OCI-LY1 (cell line): ENCODE measurements at regions not wholly inside any gene's neighbourhood (a gene's known extent, or its start where the extent isn't known, plus 50 kb on each side); places are given as distances from the start of the nearest gene placed in this dataset.

Experiments
- EZH2 ChIP-seq: fragments of 200-600 bp; sonication (generic), shearing (Covaris generic); IDR thresholded peaks from 2 replicates; pipeline ENCODE4 v1.8.0; 2017; ENCODE audit warnings: borderline replicate concordance, mixed run types, mild to moderate bottlenecking, antibody characterized with exemption, low read length, moderate library complexity, mixed read lengths
- TF ChIP-seq, protein P1 (sequence below): fragments of 200-600 bp; sonication (generic), shearing (Covaris generic); IDR thresholded peaks from 2 replicates; pipeline ENCODE4 v1.5.1; 2017; ENCODE audit warnings: mild to moderate bottlenecking, antibody characterized with exemption, low read length, moderate library complexity, mixed read lengths

DNA sequence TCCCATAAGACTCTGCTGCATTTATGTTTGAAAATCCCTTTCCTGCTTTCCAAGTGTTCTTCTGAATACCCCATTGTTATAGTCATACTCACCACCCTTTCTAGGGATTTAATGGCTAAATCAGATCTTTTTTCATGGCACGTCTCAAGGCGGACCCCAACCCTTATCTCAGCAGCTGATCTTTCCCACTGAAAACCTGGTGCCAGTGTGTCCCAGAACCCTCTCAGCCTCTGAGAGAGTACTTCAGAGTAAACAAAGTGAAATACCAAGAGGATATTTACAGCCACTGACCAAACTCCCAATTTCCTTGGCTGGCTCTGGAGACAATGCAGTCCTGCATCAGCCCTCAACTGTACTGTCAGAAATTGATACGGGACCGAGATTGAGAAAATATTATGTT lies 101.7 kb downstream of the TMEM100 start:
- TF ChIP-seq, protein P1, sequence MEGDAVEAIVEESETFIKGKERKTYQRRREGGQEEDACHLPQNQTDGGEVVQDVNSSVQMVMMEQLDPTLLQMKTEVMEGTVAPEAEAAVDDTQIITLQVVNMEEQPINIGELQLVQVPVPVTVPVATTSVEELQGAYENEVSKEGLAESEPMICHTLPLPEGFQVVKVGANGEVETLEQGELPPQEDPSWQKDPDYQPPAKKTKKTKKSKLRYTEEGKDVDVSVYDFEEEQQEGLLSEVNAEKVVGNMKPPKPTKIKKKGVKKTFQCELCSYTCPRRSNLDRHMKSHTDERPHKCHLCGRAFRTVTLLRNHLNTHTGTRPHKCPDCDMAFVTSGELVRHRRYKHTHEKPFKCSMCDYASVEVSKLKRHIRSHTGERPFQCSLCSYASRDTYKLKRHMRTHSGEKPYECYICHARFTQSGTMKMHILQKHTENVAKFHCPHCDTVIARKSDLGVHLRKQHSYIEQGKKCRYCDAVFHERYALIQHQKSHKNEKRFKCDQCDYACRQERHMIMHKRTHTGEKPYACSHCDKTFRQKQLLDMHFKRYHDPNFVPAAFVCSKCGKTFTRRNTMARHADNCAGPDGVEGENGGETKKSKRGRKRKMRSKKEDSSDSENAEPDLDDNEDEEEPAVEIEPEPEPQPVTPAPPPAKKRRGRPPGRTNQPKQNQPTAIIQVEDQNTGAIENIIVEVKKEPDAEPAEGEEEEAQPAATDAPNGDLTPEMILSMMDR, result no peak
- no peak for TF ChIP-seq EZH2
